Activated CD8-positive, alpha-beta T cell treated with anti-CD3 and anti-CD28 coated beads for 36 hours (primary cell): ENCODE measurements at regions not wholly inside any gene's neighbourhood (a gene's known extent, or its start where the extent isn't known, plus 50 kb on each side); places are given as distances from the start of the nearest gene placed in this dataset.

Experiments
- ATAC-seq: fragments of 200-7000 bp; cut with Tn5 transposase; one replicate; pipeline ENCODE4 v1.10.0; 2021; ENCODE audit warnings: mild to moderate bottlenecking, moderate library complexity
- CTCF ChIA-PET: fragments of 350-600 bp; sonication (Branson Sonifier 250); formaldehyde crosslinking; loops from one replicate; lab custom pipeline; 2021; ENCODE audit warnings: antibody characterized with exemption; lab: Charles Lee
- POLR2A ChIA-PET: fragments of 350-600 bp; sonication (Branson Sonifier 250); formaldehyde crosslinking; loops from one replicate; lab custom pipeline; 2021; ENCODE audit warnings: antibody characterized with exemption; lab: Charles Lee
- DNase-seq: peaks from one replicate; pipeline ENCODE4 v3.0.0-alpha.2; 2020
- H3K27ac Mint-ChIP-seq: one replicate; pipeline ENCODE4 v1.8.0; 2021; ENCODE audit warnings: mild to moderate bottlenecking, mixed read lengths
- H3K27me3 Mint-ChIP-seq: one replicate; pipeline ENCODE4 v1.8.0; 2021; ENCODE audit warnings: mixed read lengths
- H3K36me3 Mint-ChIP-seq: one replicate; pipeline ENCODE4 v1.8.0; 2021; ENCODE audit warnings: low read depth, mixed read lengths
- H3K4me1 Mint-ChIP-seq: one replicate; pipeline ENCODE4 v1.8.0; 2021; ENCODE audit warnings: low read depth, mixed read lengths
- H3K4me3 Mint-ChIP-seq: one replicate; pipeline ENCODE4 v1.8.0; 2021; ENCODE audit warnings: mild to moderate bottlenecking, moderate library complexity, mixed read lengths
- H3K9me3 Mint-ChIP-seq: one replicate; pipeline ENCODE4 v1.8.0; 2021; ENCODE audit warnings: mixed read lengths
- CTCF ChIP-seq: fragments of 200-600 bp; IDR thresholded peaks from one replicate; pipeline ENCODE4 v1.8.0; 2022; ENCODE audit warnings: antibody characterized with exemption, mild to moderate bottlenecking
- intact Hi-C: fragments of 100-400 bp; cut with micrococcal nuclease; formaldehyde crosslinking; loops from one replicate; pipeline ENCODE4 v1.10.0; 2022

- H3K27ac Mint-ChIP-seq, result no peak overlapping the region
- POLR2A ChIA-PET, result interaction anchor here (0.8 kb wide), 1 partner anchor 59 kb away, joined by 3 read pairs; no protein-coding TSS in a partner anchor
- H3K4me3 Mint-ChIP-seq, result peak overlapping the region; percentile 71
- no peaks in the 10 kb centered on the region for H3K36me3 Mint-ChIP-seq
- CTCF ChIA-PET, result interaction anchor here (0.7 to 3.7 kb wide), 12 partner anchors 9 to 578 kb away, joined by 3 to 19 read pairs (median 5); partner anchors contain the start of gene BARX2
- H3K27me3 Mint-ChIP-seq, result peaks cover 2% of the 10 kb centered on the region
- intact Hi-C loops, result loop anchor here (5.0 kb wide), 1 partner anchor 334 kb away; no protein-coding TSS in a partner anchor
- DNase-seq, result no peak
- TF ChIP-seq CTCF, result no peak
- peaks cover 3% of the 10 kb centered on the region for H3K4me1 Mint-ChIP-seq
- no peak for ATAC-seq
- no peaks in the 10 kb centered on the region for H3K9me3 Mint-ChIP-seq
Observed at GRCh38 chr11:129696309-129696989, 119.2 kb upstream of the TMEM45B start.

GRCh38 chr11:129698212-129698611, 117.4 kb upstream of the TMEM45B start:
- Mint-ChIP-seq H3K4me3 (no peak overlapping the region), H3K4me1 (peaks cover 3% of the 10 kb centered on the region), H3K27me3 (peaks cover 2% of the 10 kb centered on the region), H3K27ac (no peak overlapping the region), H3K36me3 (no peaks in the 10 kb centered on the region), H3K9me3 (no peaks in the 10 kb centered on the region)
- POLR2A ChIA-PET, result no interaction called here
- intact Hi-C loops, result loop anchor here (5.0 kb wide), 1 partner anchor 336 kb away; no protein-coding TSS in a partner anchor
- no peak for ATAC-seq
- no peak for DNase-seq
- CTCF ChIA-PET, result no interaction called here
- no peak for TF ChIP-seq CTCF

GRCh38 chr11:129699711-129700304, 115.8 kb upstream of the TMEM45B start:
- DNase-seq (no peak), ATAC-seq (no peak)
- H3K4me1 Mint-ChIP-seq, result peaks cover 3% of the 10 kb centered on the region
- intact Hi-C loops, result loop anchor here (5.0 kb wide), 1 partner anchor 338 kb away; no protein-coding TSS in a partner anchor
- H3K27me3 Mint-ChIP-seq, result peaks cover 4% of the 10 kb centered on the region
- no peaks in the 10 kb centered on the region for H3K36me3 Mint-ChIP-seq
- ChIA-PET POLR2A (no interaction called here), CTCF (no interaction called here)
- H3K4me3 Mint-ChIP-seq, result no peak overlapping the region
- no peak for TF ChIP-seq CTCF
- H3K27ac Mint-ChIP-seq, result no peak overlapping the region
- no peaks in the 10 kb centered on the region for H3K9me3 Mint-ChIP-seq

GRCh38 chr11:129700701-129701100, 114.9 kb upstream of the TMEM45B start:
- intact Hi-C loops, result no loop called here
- no peak for TF ChIP-seq CTCF
- Mint-ChIP-seq H3K4me3 (no peak overlapping the region), H3K9me3 (no peaks in the 10 kb centered on the region), H3K27ac (no peak overlapping the region), H3K27me3 (peaks cover 4% of the 10 kb centered on the region), H3K36me3 (no peaks in the 10 kb centered on the region), H3K4me1 (peaks cover 1% of the 10 kb centered on the region)
- ChIA-PET POLR2A (no interaction called here), CTCF (interaction anchor here (1.1 kb wide), 1 partner anchor 10 kb away, joined by 3 read pairs; no protein-coding TSS in a partner anchor)
- ATAC-seq (no peak), DNase-seq (no peak)

- no peak overlapping the region for H3K4me3 Mint-ChIP-seq
- intact Hi-C loops, result no loop called here
- H3K9me3 Mint-ChIP-seq, result no peaks in the 10 kb centered on the region
- ATAC-seq (no peak), DNase-seq (no peak)
- CTCF ChIA-PET, result interaction anchor here (1.1 kb wide), 1 partner anchor 11 kb away, joined by 3 read pairs; no protein-coding TSS in a partner anchor
- no peaks in the 10 kb centered on the region for H3K36me3 Mint-ChIP-seq
- H3K27ac Mint-ChIP-seq, result no peak overlapping the region
- no peaks in the 10 kb centered on the region for H3K4me1 Mint-ChIP-seq
- peaks cover 4% of the 10 kb centered on the region for H3K27me3 Mint-ChIP-seq
- POLR2A ChIA-PET, result no interaction called here
- no peak for TF ChIP-seq CTCF
Observed at GRCh38 chr11:129701706-129702105, 113.9 kb upstream of the TMEM45B start.
